H1 (cell line): ENCODE measurements at regions not wholly inside any gene's neighbourhood (a gene's known extent, or its start where the extent isn't known, plus 50 kb on each side); places are given as distances from the start of the nearest gene placed in this dataset.

Experiments
- ATF3 ChIP-seq: IDR thresholded peaks from 2 replicates; pipeline ENCODE4 v1.6.1; 2011; ENCODE audit warnings: low read depth, mild to moderate bottlenecking, low read length; ENCODE audit not compliant: insufficient read depth
- CTCF ChIP-seq, 3 experiments: IDR thresholded peaks; 1 replicate in 2 of 3; 2 replicates in 1 of 3; pipeline versions ENCODE4 v1.5.1 to v1.6.1; 2011; ENCODE audit warnings: low read length in 3 of 3, mild to moderate bottlenecking in 3 of 3, inconsistent platforms in 2 of 3, low read depth in 1 of 3, moderate library complexity in 1 of 3; ENCODE audit not compliant: insufficient read depth in 1 of 3; ENCODE audit errors: control extremely low read depth in 1 of 3
- MAX ChIP-seq: IDR thresholded peaks from 2 replicates; pipeline ENCODE4 v1.6.1; 2012; ENCODE audit warnings: inconsistent platforms
- POU5F1 ChIP-seq: IDR thresholded peaks from 2 replicates; pipeline ENCODE4 v1.6.1; 2011; ENCODE audit warnings: low read depth, mild to moderate bottlenecking, low read length, moderate library complexity
- USF2 ChIP-seq: IDR thresholded peaks from 2 replicates; pipeline ENCODE4 v1.6.1; 2011; ENCODE audit warnings: low read length, improper control_type of control experiment
- ZNF274 ChIP-seq: IDR thresholded peaks from 2 replicates; pipeline ENCODE4 v1.7.0; 2012; ENCODE audit warnings: low read length, borderline replicate concordance; ENCODE audit errors: extremely low read depth

GRCh38 chr5:32165-32564, 59.8 kb upstream of the PLEKHG4B start:
- TF ChIP-seq ZNF274 (no peak), MAX (no peak), CTCF (IDR thresholded peaks at IDR 0.05; ENCODE audit: control extremely low read depth in 1 of 3, insufficient read depth in 1 of 3, low read depth in 1 of 3, low read length in 3 of 3) (no peak), USF2 (no peak), POU5F1 (no peak), ATF3 (no peak)
